Activated CD4-positive, alpha-beta T cell treated with anti-CD3 and anti-CD28 coated beads, Interleukin-2, Interleukin-4, amounts not matched to agents 100 ng/mL and 50 ng/mL, durations not matched to agents 16 hours and 8 hours (primary cell): ENCODE measurements at regions not wholly inside any gene's neighbourhood (a gene's known extent, or its start where the extent isn't known, plus 50 kb on each side); places are given as distances from the start of the nearest gene placed in this dataset.

Experiments used
- DNase-seq: peaks from one replicate; pipeline ENCODE4 v3.0.0-alpha.2; 2020; ENCODE audit warnings: low spot score

GRCh38 chr20:24815931-24816330 lies 133.1 kb upstream of the CST7 start:
- no peak for DNase-seq

GRCh38 chr20:24816431-24816830 lies 132.6 kb upstream of the CST7 start:
- no peak for DNase-seq

GRCh38 chr20:24816907-24817306 lies 132.2 kb upstream of the CST7 start:
- DNase-seq, result no peak

GRCh38 chr20:24817351-24817750 lies 131.7 kb upstream of the CST7 start:
- DNase-seq, result no peak

GRCh38 chr20:24818056-24818455 lies 131.0 kb upstream of the CST7 start:
- DNase-seq, result no peak

- no peak for DNase-seq
Observed at GRCh38 chr20:24819331-24819965, 129.6 kb upstream of the CST7 start.

GRCh38 chr20:24820345-24820744 lies 128.7 kb upstream of the CST7 start:
- no peak for DNase-seq

- no peak for DNase-seq
Observed at GRCh38 chr20:24821391-24821790, 127.7 kb upstream of the CST7 start.

- no peak for DNase-seq
Observed at GRCh38 chr20:24823176-24823784, 125.8 kb upstream of the CST7 start.

GRCh38 chr20:24823989-24824693 lies 124.9 kb upstream of the CST7 start:
- no peak for DNase-seq

GRCh38 chr20:24825591-24825990 lies 123.5 kb upstream of the CST7 start:
- DNase-seq, result no peak

- no peak for DNase-seq
Observed at GRCh38 chr20:24827603-24828295, 121.3 kb upstream of the CST7 start.

GRCh38 chr20:24828992-24829648 lies 119.9 kb upstream of the CST7 start:
- DNase-seq, result no peak

GRCh38 chr20:24829649-24830370 lies 119.3 kb upstream of the CST7 start:
- DNase-seq, result no peak

GRCh38 chr20:24830649-24831048 lies 118.4 kb upstream of the CST7 start:
- DNase-seq, result no peak

GRCh38 chr20:24831232-24831631 lies 117.8 kb upstream of the CST7 start:
- DNase-seq, result no peak

GRCh38 chr20:24832518-24832917 lies 116.6 kb upstream of the CST7 start:
- DNase-seq, result no peak

- DNase-seq, result no peak
Observed at GRCh38 chr20:24833592-24833991, 115.5 kb upstream of the CST7 start.

GRCh38 chr20:24834310-24834709 lies 114.8 kb upstream of the CST7 start:
- no peak for DNase-seq

- DNase-seq, result no peak
Observed at GRCh38 chr20:24835195-24835594, 113.9 kb upstream of the CST7 start.

- DNase-seq, result no peak
Observed at GRCh38 chr20:24836041-24836533, 113.0 kb upstream of the CST7 start.
